ENCODE measurements at regions not wholly inside any gene's neighbourhood (a gene's known extent, or its start where the extent isn't known, plus 50 kb on each side); places are given as distances from the start of the nearest gene placed in this dataset.
A peak's percentile ranks its signal among the peaks of the same experiment; 100 is the strongest.
"Not testable (repeated sequence)": the region's sequence is repeated elsewhere in the genome, so short reads cannot be mapped to it uniquely, and the experiment has no call there.

DNA sequence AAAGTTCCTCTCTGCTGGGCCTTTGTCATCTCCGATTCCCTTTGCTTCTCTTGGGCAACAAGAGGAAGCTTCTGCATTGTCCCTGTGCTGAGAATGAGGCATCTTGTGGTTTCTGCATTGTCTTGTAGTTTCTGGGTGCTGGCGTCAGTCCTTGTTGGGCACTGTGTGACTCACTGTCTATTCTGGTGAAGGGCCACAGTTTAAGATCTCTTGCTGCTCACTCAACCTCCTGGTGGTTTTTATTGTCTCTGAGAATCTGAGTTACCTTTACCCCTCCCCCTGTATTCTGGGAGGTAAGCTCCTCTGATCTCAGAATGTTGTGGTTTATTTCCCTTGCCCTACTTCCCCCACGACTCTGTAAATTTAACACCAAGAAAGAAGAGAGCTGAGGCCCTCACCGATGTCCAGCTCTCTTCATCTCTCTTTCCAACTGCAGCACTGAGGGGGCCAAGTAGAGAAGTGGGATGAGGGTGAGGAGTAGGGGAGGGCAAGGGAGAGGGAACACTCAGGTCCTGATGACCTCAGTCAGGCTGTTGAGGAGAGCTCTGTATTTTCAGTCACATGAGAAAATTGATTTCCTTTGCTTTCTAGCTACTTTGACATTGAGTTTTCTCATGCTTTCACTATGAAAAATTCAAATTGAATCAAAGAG is 441.6 kb upstream of the PITX2 start:
- H3K4me3 ChIP-seq (ENCODE audit: low read length), result no peak overlapping the region
- H2AFZ ChIP-seq (ENCODE audit: low read depth, low read length), result no peak overlapping the region
- H3K9me3 ChIP-seq (ENCODE audit: low read length), result no peaks in the 10 kb centered on the region
- no peaks in the 10 kb centered on the region for H3K36me3 ChIP-seq (ENCODE audit: insufficient read depth, low read length)
- no peaks in the 10 kb centered on the region for H3K27me3 ChIP-seq (ENCODE audit: insufficient read depth, low read length)
- no peaks in the 10 kb centered on the region for H3K4me1 ChIP-seq (ENCODE audit: insufficient read depth, low read length)

GRCh38 chr4:111066001-111066400 is 443.1 kb upstream of the PITX2 start:
- Histone ChIP-seq H3K9me3 (ENCODE audit: low read length) (no peaks in the 10 kb centered on the region), H3K4me1 (ENCODE audit: insufficient read depth, low read length) (no peaks in the 10 kb centered on the region), H2AFZ (ENCODE audit: low read depth, low read length) (no peak overlapping the region), H3K27me3 (ENCODE audit: insufficient read depth, low read length) (no peaks in the 10 kb centered on the region), H3K36me3 (ENCODE audit: insufficient read depth, low read length) (no peaks in the 10 kb centered on the region), H3K4me3 (ENCODE audit: low read length) (no peak overlapping the region)

GRCh38 chr4:111066447-111066846 is 443.6 kb upstream of the PITX2 start:
- Histone ChIP-seq H2AFZ (ENCODE audit: low read depth, low read length) (no peak overlapping the region), H3K9me3 (ENCODE audit: low read length) (no peaks in the 10 kb centered on the region), H3K27me3 (ENCODE audit: insufficient read depth, low read length) (no peaks in the 10 kb centered on the region), H3K4me1 (ENCODE audit: insufficient read depth, low read length) (no peaks in the 10 kb centered on the region), H3K4me3 (ENCODE audit: low read length) (no peak overlapping the region), H3K36me3 (ENCODE audit: insufficient read depth, low read length) (no peaks in the 10 kb centered on the region)

DNA sequence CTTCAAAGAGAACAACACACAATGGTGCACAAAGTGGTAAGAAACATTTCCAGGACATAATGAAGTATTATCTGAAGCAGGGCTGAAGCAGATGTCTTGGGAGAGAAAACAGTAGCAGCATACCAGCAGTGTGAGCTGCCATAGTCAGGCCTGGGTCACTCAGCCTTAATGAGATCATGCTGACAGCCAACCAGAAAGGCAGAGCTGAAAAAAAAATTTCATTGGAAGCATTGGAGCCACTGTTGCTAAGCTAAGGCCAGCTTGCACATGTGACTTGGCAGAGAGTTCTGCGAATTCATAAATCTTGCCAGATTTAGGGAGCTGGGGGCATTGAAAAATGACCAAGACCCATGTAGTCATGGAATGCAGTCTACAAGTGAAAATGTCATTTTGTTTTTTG is 444.0 kb upstream of the PITX2 start:
- H3K4me1 ChIP-seq (ENCODE audit: insufficient read depth, low read length), result no peaks in the 10 kb centered on the region
- no peak overlapping the region for H3K4me3 ChIP-seq (ENCODE audit: low read length)
- H3K36me3 ChIP-seq (ENCODE audit: insufficient read depth, low read length), result no peaks in the 10 kb centered on the region
- H3K9me3 ChIP-seq (ENCODE audit: low read length), result no peaks in the 10 kb centered on the region
- no peak overlapping the region for H2AFZ ChIP-seq (ENCODE audit: low read depth, low read length)
- H3K27me3 ChIP-seq (ENCODE audit: insufficient read depth, low read length), result no peaks in the 10 kb centered on the region

- Histone ChIP-seq H3K27me3 (ENCODE audit: insufficient read depth, low read length) (no peaks in the 10 kb centered on the region), H3K4me1 (ENCODE audit: insufficient read depth, low read length) (no peaks in the 10 kb centered on the region), H2AFZ (ENCODE audit: low read depth, low read length) (no peak overlapping the region), H3K4me3 (ENCODE audit: low read length) (no peak overlapping the region), H3K9me3 (ENCODE audit: low read length) (no peaks in the 10 kb centered on the region), H3K36me3 (ENCODE audit: insufficient read depth, low read length) (no peaks in the 10 kb centered on the region)
Measured at GRCh38 chr4:111068883-111069282, 446.0 kb upstream of the PITX2 start.

GRCh38 chr4:111070390-111070789 is 447.5 kb upstream of the PITX2 start:
- Histone ChIP-seq H3K4me3 (ENCODE audit: low read length) (no peak overlapping the region), H3K4me1 (ENCODE audit: insufficient read depth, low read length) (no peaks in the 10 kb centered on the region), H2AFZ (ENCODE audit: low read depth, low read length) (no peak overlapping the region), H3K27me3 (ENCODE audit: insufficient read depth, low read length) (no peaks in the 10 kb centered on the region), H3K9me3 (ENCODE audit: low read length) (no peaks in the 10 kb centered on the region), H3K36me3 (ENCODE audit: insufficient read depth, low read length) (no peaks in the 10 kb centered on the region)

DNA sequence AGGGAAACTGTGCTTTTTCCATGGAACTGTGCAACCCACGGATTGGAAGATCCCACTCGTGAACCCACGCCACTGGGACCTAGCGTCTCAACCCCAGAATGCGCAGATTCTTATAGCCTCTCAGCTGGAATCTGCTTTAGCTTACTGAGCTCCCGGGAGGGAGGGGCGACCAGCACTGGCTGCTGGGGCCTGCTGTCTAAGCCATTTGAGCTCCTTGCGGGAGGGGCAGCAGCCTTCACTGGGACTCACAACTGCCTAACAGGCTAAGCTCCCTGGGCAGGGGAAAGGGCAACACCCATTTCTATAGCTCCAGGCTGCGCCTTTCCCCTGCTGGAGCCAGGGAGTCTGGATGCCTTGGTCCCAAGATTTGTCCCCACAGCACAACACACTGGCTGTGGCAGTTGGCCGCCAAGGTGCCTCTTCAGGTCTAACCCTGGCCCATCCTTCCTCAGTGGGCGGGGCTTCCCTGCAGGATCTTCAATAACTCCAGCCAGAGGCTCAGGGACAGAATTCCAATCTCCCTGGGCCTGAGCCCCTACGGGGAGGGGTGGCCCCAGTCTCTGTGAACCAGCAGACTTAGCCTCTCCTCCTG is 451.7 kb upstream of the PITX2 start:
- Histone ChIP-seq H3K4me3 (ENCODE audit: low read length) (no peak overlapping the region), H3K36me3 (ENCODE audit: insufficient read depth, low read length) (no peaks in the 10 kb centered on the region), H2AFZ (ENCODE audit: low read depth, low read length) (no peak overlapping the region), H3K4me1 (ENCODE audit: insufficient read depth, low read length) (no peaks in the 10 kb centered on the region), H3K9me3 (ENCODE audit: low read length) (no peaks in the 10 kb centered on the region), H3K27me3 (ENCODE audit: insufficient read depth, low read length) (no peaks in the 10 kb centered on the region)

- H3K36me3 ChIP-seq (ENCODE audit: insufficient read depth, low read length); H3K4me1 ChIP-seq (ENCODE audit: insufficient read depth, low read length); H3K27me3 ChIP-seq (ENCODE audit: insufficient read depth, low read length); H3K9me3 ChIP-seq (ENCODE audit: low read length); H2AFZ ChIP-seq (ENCODE audit: low read depth, low read length); H3K4me3 ChIP-seq (ENCODE audit: low read length): not testable (repeated sequence)
Measured at GRCh38 chr4:111076299-111076698, 453.4 kb upstream of the PITX2 start.

DNA sequence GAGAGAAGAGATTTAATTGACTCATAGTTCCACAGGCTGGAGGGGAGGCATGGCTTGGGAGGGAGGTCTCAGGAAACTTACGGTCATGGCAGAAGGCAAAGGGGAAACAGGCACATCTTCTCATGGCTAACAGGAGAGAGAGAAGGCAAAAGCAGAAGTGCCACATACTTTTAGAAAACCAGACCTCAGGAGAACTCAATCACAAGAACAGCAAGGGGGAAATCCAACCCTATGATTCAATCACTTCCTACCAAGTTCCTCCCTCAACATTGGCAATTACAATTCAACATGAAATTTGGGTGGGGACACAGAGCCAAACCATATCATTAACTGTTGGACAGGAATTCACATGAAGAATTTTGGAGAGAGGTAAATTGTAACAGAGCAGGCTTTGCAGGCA is 485.3 kb upstream of the PITX2 start:
- no peaks in the 10 kb centered on the region for H3K4me1 ChIP-seq (ENCODE audit: insufficient read depth, low read length)
- H2AFZ ChIP-seq (ENCODE audit: low read depth, low read length), result no peak overlapping the region
- no peaks in the 10 kb centered on the region for H3K27me3 ChIP-seq (ENCODE audit: insufficient read depth, low read length)
- H3K9me3 ChIP-seq (ENCODE audit: low read length), result no peaks in the 10 kb centered on the region
- H3K36me3 ChIP-seq (ENCODE audit: insufficient read depth, low read length), result no peaks in the 10 kb centered on the region
- no peak overlapping the region for H3K4me3 ChIP-seq (ENCODE audit: low read length)

DNA sequence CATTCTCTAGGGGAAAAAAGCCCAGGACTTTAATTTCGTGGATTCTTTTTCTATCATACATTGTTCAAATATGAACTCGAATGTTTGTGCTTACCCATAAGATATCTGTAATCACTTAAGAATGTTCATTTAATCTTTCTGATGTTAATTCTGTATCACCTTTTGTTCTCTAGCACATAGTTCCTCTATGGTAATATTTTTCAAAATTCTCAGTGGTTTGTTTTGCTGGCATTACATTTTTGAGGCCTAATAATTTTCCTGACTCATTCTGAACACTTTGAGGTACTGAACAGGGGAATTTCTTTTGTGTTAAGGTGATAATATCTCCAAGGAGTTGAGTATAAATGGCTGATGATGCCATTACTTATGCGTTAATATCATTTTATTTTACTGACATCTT is 490.7 kb upstream of the PITX2 start:
- no peaks in the 10 kb centered on the region for H3K9me3 ChIP-seq (ENCODE audit: low read length)
- peaks cover 2% of the 10 kb centered on the region for H3K27me3 ChIP-seq (ENCODE audit: insufficient read depth, low read length)
- H3K36me3 ChIP-seq (ENCODE audit: insufficient read depth, low read length), result no peaks in the 10 kb centered on the region
- no peak overlapping the region for H3K4me3 ChIP-seq (ENCODE audit: low read length)
- no peak overlapping the region for H2AFZ ChIP-seq (ENCODE audit: low read depth, low read length)
- no peaks in the 10 kb centered on the region for H3K4me1 ChIP-seq (ENCODE audit: insufficient read depth, low read length)

- Histone ChIP-seq H3K27me3 (ENCODE audit: insufficient read depth, low read length) (peaks cover 2% of the 10 kb centered on the region), H3K9me3 (ENCODE audit: low read length) (no peaks in the 10 kb centered on the region), H3K4me1 (ENCODE audit: insufficient read depth, low read length) (peaks cover 5% of the 10 kb centered on the region), H2AFZ (ENCODE audit: low read depth, low read length) (no peak overlapping the region), H3K36me3 (ENCODE audit: insufficient read depth, low read length) (no peaks in the 10 kb centered on the region), H3K4me3 (ENCODE audit: low read length) (no peak overlapping the region)
Measured at GRCh38 chr4:111115881-111116280, 493.0 kb upstream of the PITX2 start.

DNA sequence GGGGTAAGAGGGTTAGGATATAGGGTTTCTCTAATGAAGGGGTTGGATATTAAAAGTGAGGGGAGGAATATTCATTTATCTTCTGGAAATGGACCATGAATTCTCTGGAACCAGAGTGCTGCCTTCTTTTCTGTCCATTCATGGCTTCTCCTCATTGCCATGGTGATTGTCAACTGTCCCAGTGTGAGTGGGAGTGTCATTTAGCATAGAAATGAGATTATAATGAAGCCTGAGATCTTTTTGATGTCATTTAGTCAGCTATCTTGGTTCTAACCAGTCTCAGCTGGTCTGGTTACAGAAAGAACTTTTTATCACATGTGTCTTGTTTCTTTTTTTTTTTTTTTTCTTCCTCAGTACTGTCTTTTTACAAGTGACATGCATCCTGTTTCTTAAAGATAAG is 497.3 kb upstream of the PITX2 start:
- Histone ChIP-seq H3K4me3 (ENCODE audit: low read length) (no peak overlapping the region), H3K36me3 (ENCODE audit: insufficient read depth, low read length) (no peaks in the 10 kb centered on the region), H2AFZ (ENCODE audit: low read depth, low read length) (peak overlapping the region; percentile 46), H3K27me3 (ENCODE audit: insufficient read depth, low read length) (peaks cover 2% of the 10 kb centered on the region), H3K9me3 (ENCODE audit: low read length) (no peaks in the 10 kb centered on the region), H3K4me1 (ENCODE audit: insufficient read depth, low read length) (peaks cover 5% of the 10 kb centered on the region)

GRCh38 chr4:111126340-111126739 is 503.5 kb upstream of the PITX2 start:
- H3K27me3 ChIP-seq (ENCODE audit: insufficient read depth, low read length), result no peaks in the 10 kb centered on the region
- no peaks in the 10 kb centered on the region for H3K4me1 ChIP-seq (ENCODE audit: insufficient read depth, low read length)
- H2AFZ ChIP-seq (ENCODE audit: low read depth, low read length), result no peak overlapping the region
- no peak overlapping the region for H3K4me3 ChIP-seq (ENCODE audit: low read length)
- H3K36me3 ChIP-seq (ENCODE audit: insufficient read depth, low read length), result no peaks in the 10 kb centered on the region
- no peaks in the 10 kb centered on the region for H3K9me3 ChIP-seq (ENCODE audit: low read length)

- Histone ChIP-seq H3K4me1 (ENCODE audit: insufficient read depth, low read length) (no peaks in the 10 kb centered on the region), H3K36me3 (ENCODE audit: insufficient read depth, low read length) (no peaks in the 10 kb centered on the region), H3K27me3 (ENCODE audit: insufficient read depth, low read length) (no peaks in the 10 kb centered on the region), H3K4me3 (ENCODE audit: low read length) (no peak overlapping the region), H2AFZ (ENCODE audit: low read depth, low read length) (no peak overlapping the region), H3K9me3 (ENCODE audit: low read length) (no peaks in the 10 kb centered on the region)
Measured at GRCh38 chr4:111127841-111128240, 505.0 kb upstream of the PITX2 start.
